ENCODE measurements at regions not wholly inside any gene's neighbourhood (a gene's known extent, or its start where the extent isn't known, plus 50 kb on each side); places are given as distances from the start of the nearest gene placed in this dataset.

GRCh38 chr11:70851907-70852306, 400.5 kb downstream of the SHANK2 start:
- TF ChIP-seq CTCF (IDR thresholded peaks at IDR 0.05; ENCODE audit: poor library complexity) (no peak), EZH2 (IDR thresholded peaks at IDR 0.05; ENCODE audit: borderline replicate concordance) (no peak)
